Muscle layer of duodenum (tissue), 2 donors: ENCODE measurements at regions not wholly inside any gene's neighbourhood (a gene's known extent, or its start where the extent isn't known, plus 50 kb on each side); places are given as distances from the start of the nearest gene placed in this dataset.

Experiments used
- H3K27ac ChIP-seq: one replicate; pipeline ENCODE4 v1.7.0; 2013; ENCODE audit warnings: mild to moderate bottlenecking, low read length
- H3K27me3 ChIP-seq: one replicate; pipeline ENCODE4 v1.7.0; 2013; ENCODE audit warnings: low read depth, mild to moderate bottlenecking, control low read depth, low read length
- H3K36me3 ChIP-seq, 2 donors: one replicate each; pipeline ENCODE4 v1.7.0; 2013; ENCODE audit warnings: low read length in 2 of 2, control low read depth in 1 of 2, mild to moderate bottlenecking in 1 of 2; ENCODE audit not compliant: insufficient read depth in 2 of 2, control insufficient read depth in 1 of 2
- H3K4me1 ChIP-seq, 2 donors: one replicate each; pipeline ENCODE4 v1.7.0; 2013; ENCODE audit warnings: low read length in 2 of 2, mild to moderate bottlenecking in 2 of 2, control low read depth in 1 of 2, moderate library complexity in 1 of 2; ENCODE audit not compliant: insufficient read depth in 2 of 2, control insufficient read depth in 1 of 2
- H3K4me3 ChIP-seq, 2 donors: one replicate each; pipeline ENCODE4 v1.7.0; 2013; ENCODE audit warnings: low read length in 2 of 2, low read depth in 1 of 2, mild to moderate bottlenecking in 1 of 2
- H3K9me3 ChIP-seq, 2 donors: one replicate each; pipeline ENCODE4 v1.7.0; 2013; ENCODE audit warnings: low read length in 2 of 2, control low read depth in 1 of 2, mild to moderate bottlenecking in 1 of 2; ENCODE audit not compliant: control insufficient read depth in 1 of 2
- donor health status: healthy.

- H3K27ac ChIP-seq = no peak overlapping the region
- H3K4me3 ChIP-seq = no peak overlapping the region
- peaks cover 0 to 9% of the 10 kb centered on the region in 2 donors for H3K9me3 ChIP-seq
- H3K27me3 ChIP-seq = no peaks in the 10 kb centered on the region
- no peaks in the 10 kb centered on the region for H3K4me1 ChIP-seq
- no peaks in the 10 kb centered on the region for H3K36me3 ChIP-seq
Measured at GRCh38 chr2:23213196-23213595, 171.8 kb upstream of the KLHL29 start.

GRCh38 chr2:23215016-23215415 is 170.0 kb upstream of the KLHL29 start:
- Histone ChIP-seq H3K36me3 (no peaks in the 10 kb centered on the region), H3K4me1 (no peaks in the 10 kb centered on the region), H3K27me3 (no peaks in the 10 kb centered on the region), H3K9me3 (peaks cover 0 to 9% of the 10 kb centered on the region in 2 donors), H3K4me3 (no peak overlapping the region), H3K27ac (no peak overlapping the region)

GRCh38 chr2:23219666-23220065 is 165.3 kb upstream of the KLHL29 start:
- Histone ChIP-seq H3K4me3 (no peak overlapping the region), H3K36me3 (no peaks in the 10 kb centered on the region)

GRCh38 chr2:23220513-23221094 is 164.4 kb upstream of the KLHL29 start:
- no peaks in the 10 kb centered on the region for H3K4me1 ChIP-seq
- H3K36me3 ChIP-seq = no peaks in the 10 kb centered on the region
- H3K9me3 ChIP-seq = peaks cover 0 to 4% of the 10 kb centered on the region in 2 donors
- H3K27ac ChIP-seq = no peak overlapping the region
- H3K4me3 ChIP-seq = no peak overlapping the region
- H3K27me3 ChIP-seq = no peaks in the 10 kb centered on the region

More at GRCh38 chr2:23219666-23220065, 165.3 kb upstream of the KLHL29 start:
- Histone ChIP-seq H3K9me3 (peaks cover 0 to 9% of the 10 kb centered on the region in 2 donors), H3K4me1 (no peaks in the 10 kb centered on the region), H3K27ac (no peak overlapping the region), H3K27me3 (no peaks in the 10 kb centered on the region)

GRCh38 chr2:23221236-23221635 is 163.7 kb upstream of the KLHL29 start:
- Histone ChIP-seq H3K27me3 (no peaks in the 10 kb centered on the region), H3K27ac (no peak overlapping the region), H3K9me3 (no peaks in the 10 kb centered on the region)

GRCh38 chr2:23221901-23222300 is 163.1 kb upstream of the KLHL29 start:
- H3K27me3 ChIP-seq = no peaks in the 10 kb centered on the region
- no peak overlapping the region for H3K27ac ChIP-seq
- H3K4me3 ChIP-seq = no peak overlapping the region
- no peaks in the 10 kb centered on the region for H3K4me1 ChIP-seq
- H3K9me3 ChIP-seq = no peaks in the 10 kb centered on the region
- no peaks in the 10 kb centered on the region for H3K36me3 ChIP-seq

More at GRCh38 chr2:23221236-23221635, 163.7 kb upstream of the KLHL29 start:
- H3K4me1 ChIP-seq = no peaks in the 10 kb centered on the region
- H3K4me3 ChIP-seq = no peak overlapping the region
- no peaks in the 10 kb centered on the region for H3K36me3 ChIP-seq

- Histone ChIP-seq H3K9me3 (no peaks in the 10 kb centered on the region), H3K4me1 (no peaks in the 10 kb centered on the region), H3K4me3 (no peak overlapping the region), H3K36me3 (no peaks in the 10 kb centered on the region), H3K27me3 (no peaks in the 10 kb centered on the region), H3K27ac (no peak overlapping the region)
Measured at GRCh38 chr2:23230885-23231284, 154.1 kb upstream of the KLHL29 start.

- H3K4me1 ChIP-seq = no peaks in the 10 kb centered on the region
- no peaks in the 10 kb centered on the region for H3K27me3 ChIP-seq
- no peaks in the 10 kb centered on the region for H3K9me3 ChIP-seq
- no peak overlapping the region for H3K4me3 ChIP-seq
- no peak overlapping the region for H3K27ac ChIP-seq
- no peaks in the 10 kb centered on the region for H3K36me3 ChIP-seq
Measured at GRCh38 chr2:23231865-23232264, 153.1 kb upstream of the KLHL29 start.

- H3K27me3 ChIP-seq = no peaks in the 10 kb centered on the region
- no peak overlapping the region for H3K27ac ChIP-seq
Measured at GRCh38 chr2:23235292-23235691, 149.7 kb upstream of the KLHL29 start.

GRCh38 chr2:23235736-23236135 is 149.2 kb upstream of the KLHL29 start:
- Histone ChIP-seq H3K4me3 (no peak overlapping the region), H3K4me1 (no peaks in the 10 kb centered on the region), H3K27ac (no peak overlapping the region), H3K27me3 (no peaks in the 10 kb centered on the region), H3K36me3 (no peaks in the 10 kb centered on the region), H3K9me3 (no peaks in the 10 kb centered on the region)

More at GRCh38 chr2:23235292-23235691, 149.7 kb upstream of the KLHL29 start:
- Histone ChIP-seq H3K4me3 (no peak overlapping the region), H3K36me3 (no peaks in the 10 kb centered on the region), H3K4me1 (no peaks in the 10 kb centered on the region), H3K9me3 (no peaks in the 10 kb centered on the region)

- no peaks in the 10 kb centered on the region for H3K4me1 ChIP-seq
- no peaks in the 10 kb centered on the region for H3K27me3 ChIP-seq
- H3K9me3 ChIP-seq = no peaks in the 10 kb centered on the region
- H3K4me3 ChIP-seq = no peak overlapping the region
- H3K27ac ChIP-seq = no peak overlapping the region
- H3K36me3 ChIP-seq = no peaks in the 10 kb centered on the region
Measured at GRCh38 chr2:23237147-23237546, 147.8 kb upstream of the KLHL29 start.

GRCh38 chr2:23238011-23238657 is 146.8 kb upstream of the KLHL29 start:
- Histone ChIP-seq H3K9me3 (no peaks in the 10 kb centered on the region), H3K27ac (no peak overlapping the region), H3K4me1 (no peaks in the 10 kb centered on the region), H3K27me3 (no peaks in the 10 kb centered on the region), H3K4me3 (no peak overlapping the region), H3K36me3 (no peaks in the 10 kb centered on the region)
